H1 (cell line): ENCODE measurements at regions not wholly inside any gene's neighbourhood (a gene's known extent, or its start where the extent isn't known, plus 50 kb on each side); places are given as distances from the start of the nearest gene placed in this dataset.
"Not testable (repeated sequence)": the region's sequence is repeated elsewhere in the genome, so short reads cannot be mapped to it uniquely, and the experiment has no call there.

Source experiments
- CTCF ChIA-PET: fragments of 300-600 bp; sonication (Branson Sonifier 250); formaldehyde crosslinking; loops from one replicate; lab custom pipeline; 2021; ENCODE audit not compliant: partially characterized antibody; lab: Charles Lee
- POLR2A ChIA-PET: fragments of 300-600 bp; sonication (Branson Sonifier 250); formaldehyde crosslinking; loops from one replicate; lab custom pipeline; 2021; ENCODE audit warnings: inconsistent platforms; ENCODE audit not compliant: partially characterized antibody; lab: Charles Lee
- DNase-seq, 2 experiments: peaks; one replicate each; pipeline versions ENCODE4 v3.0.0 to v3.0.0-alpha.2; 2010 to 2022; ENCODE audit warnings: low spot score in 2 of 2, low read depth in 1 of 2, mixed read lengths in 1 of 2
- FAIRE-seq: peaks from 2 replicates; lab custom pipeline; 2011; peaks lifted over from hg19 to GRCh38; lab: Jason Lieb, UNC
- H2AFZ ChIP-seq: 2 replicates; pipeline ENCODE4 v1.8.1; 2012; ENCODE audit warnings: low read length, inconsistent platforms
- H2AK5ac ChIP-seq: 2 replicates; pipeline ENCODE4 v1.6.1; 2013; ENCODE audit warnings: low read depth, low read length
- H2BK120ac ChIP-seq: replicated peaks from 2 replicates; pipeline ENCODE3; 2013; ENCODE audit warnings: low read depth, low read length, inconsistent platforms
- H2BK12ac ChIP-seq: 2 replicates; pipeline ENCODE4 v1.6.1; 2013; ENCODE audit warnings: low read depth, low read length
- H2BK15ac ChIP-seq: 2 replicates; pipeline ENCODE4 v1.6.1; 2013; ENCODE audit warnings: low read length
- H2BK20ac ChIP-seq: 2 replicates; pipeline ENCODE4 v1.6.1; 2013; ENCODE audit warnings: low read length
- H2BK5ac ChIP-seq: 2 replicates; pipeline ENCODE4 v1.6.1; 2013; ENCODE audit warnings: low read depth, low read length
- H3K14ac ChIP-seq: 2 replicates; pipeline ENCODE4 v1.6.1; 2013; ENCODE audit warnings: inconsistent platforms; ENCODE audit not compliant: insufficient read length
- H3K18ac ChIP-seq: 2 replicates; pipeline ENCODE4 v1.6.1; 2013; ENCODE audit warnings: low read length; ENCODE audit errors: extremely low read depth
- H3K23ac ChIP-seq: 2 replicates; pipeline ENCODE4 v1.6.1; 2013; ENCODE audit warnings: inconsistent platforms; ENCODE audit not compliant: insufficient read length
- H3K23me2 ChIP-seq: 2 replicates; pipeline ENCODE4 v1.6.1; 2013; ENCODE audit warnings: low read depth, low read length
- H3K27ac ChIP-seq: 2 replicates; pipeline ENCODE4 v1.6.1; 2011; ENCODE audit warnings: low read depth, low read length, inconsistent platforms
- H3K27me3 ChIP-seq, 4 experiments: replicated peaks in 1 of 4; 1 replicate in 1 of 4; 2 replicates in 3 of 4; pipeline versions ENCODE4 v1.6.1 to v1.8.1; 2011 to 2013; ENCODE audit warnings: low read length in 3 of 4, mild to moderate bottlenecking in 3 of 4, inconsistent platforms in 2 of 4, mixed read lengths in 2 of 4, moderate library complexity in 1 of 4; ENCODE audit not compliant: control insufficient read depth in 3 of 4, insufficient read depth in 3 of 4; ENCODE audit errors: extremely low read depth in 1 of 4
- H3K36me3 ChIP-seq, 4 experiments: 2 replicates each; pipeline versions ENCODE4 v1.6.1 to v1.8.1; 2011 to 2013; ENCODE audit warnings: mild to moderate bottlenecking in 4 of 4, low read length in 3 of 4, moderate library complexity in 2 of 4, control low read depth in 1 of 4, inconsistent platforms in 1 of 4; ENCODE audit not compliant: insufficient read depth in 4 of 4, control insufficient read depth in 2 of 4
- H3K4ac ChIP-seq: replicated peaks from 2 replicates; pipeline ENCODE3; 2013; ENCODE audit warnings: low read length, low read depth, mixed read lengths, inconsistent platforms; ENCODE audit not compliant: insufficient read length
- H3K4me1 ChIP-seq, 4 experiments: replicated peaks in 1 of 4; 1 replicate in 1 of 4; 2 replicates in 3 of 4; pipeline versions ENCODE4 v1.6.1 to v1.8.1; 2011 to 2013; ENCODE audit warnings: low read length in 3 of 4, inconsistent platforms in 2 of 4, mixed read lengths in 1 of 4; ENCODE audit not compliant: insufficient read depth in 4 of 4, control insufficient read depth in 3 of 4
- H3K4me2 ChIP-seq, 2 experiments: 2 replicates each; pipeline versions ENCODE4 v1.6.1 to v1.8.1; 2011 to 2013; ENCODE audit warnings: low read depth in 2 of 2, low read length in 2 of 2, control low read depth in 1 of 2, inconsistent platforms in 1 of 2, mild to moderate bottlenecking in 1 of 2; ENCODE audit not compliant: insufficient read depth in 1 of 2
- H3K4me3 ChIP-seq, 4 experiments: fragments of 200-600, 300-600 bp in 1 of 4; sonication (generic), shearing (Covaris generic), sonication (Bioruptor Twin) in 1 of 4; 2 replicates each; pipeline versions ENCODE4 v1.5.1 to v1.8.1; 2011 to 2016; ENCODE audit warnings: low read length in 4 of 4, low read depth in 3 of 4, control low read depth in 2 of 4, inconsistent platforms in 2 of 4, mild to moderate bottlenecking in 2 of 4, mixed read lengths in 1 of 4, moderate library complexity in 1 of 4; ENCODE audit not compliant: insufficient read depth in 2 of 4; ENCODE audit errors: extremely low read depth in 1 of 4
- H3K56ac ChIP-seq: replicated peaks from 2 replicates; pipeline ENCODE3; 2013; ENCODE audit warnings: low read depth, mild to moderate bottlenecking, mixed read lengths, low read length, inconsistent platforms; ENCODE audit not compliant: insufficient read length
- H3K79me1 ChIP-seq: 2 replicates; pipeline ENCODE4 v1.6.1; 2013; ENCODE audit warnings: low read depth, low read length, control low read depth
- H3K79me2 ChIP-seq, 2 experiments: 2 replicates each; pipeline versions ENCODE4 v1.6.1 to v1.8.1; 2012 to 2013; ENCODE audit warnings: low read length in 2 of 2, mild to moderate bottlenecking in 2 of 2, inconsistent platforms in 1 of 2; ENCODE audit not compliant: insufficient read depth in 2 of 2, control insufficient read depth in 1 of 2
- H3K9ac ChIP-seq, 4 experiments: replicated peaks in 1 of 4; 1 replicate in 1 of 4; 2 replicates in 3 of 4; pipeline versions ENCODE4 v1.6.1 to v1.8.1; 2011 to 2013; ENCODE audit warnings: low read depth in 3 of 4, low read length in 3 of 4, control low read depth in 2 of 4, mild to moderate bottlenecking in 2 of 4, moderate library complexity in 2 of 4, inconsistent platforms in 1 of 4; ENCODE audit errors: extremely low read depth in 1 of 4
- H3K9me3 ChIP-seq, 2 experiments: 2 replicates each; pipeline versions ENCODE4 v1.6.1 to v1.8.1; 2012 to 2013; ENCODE audit warnings: mild to moderate bottlenecking in 2 of 2, moderate library complexity in 2 of 2, control low read depth in 1 of 2, inconsistent platforms in 1 of 2, low read depth in 1 of 2, low read length in 1 of 2, mixed read lengths in 1 of 2; ENCODE audit not compliant: insufficient read depth in 2 of 2
- H4K20me1 ChIP-seq, 2 experiments: replicated peaks in 1 of 2; 2 replicates each; pipeline versions ENCODE3 to v1.8.1; 2011 to 2013; ENCODE audit warnings: inconsistent platforms in 2 of 2, low read length in 2 of 2, mild to moderate bottlenecking in 1 of 2; ENCODE audit not compliant: insufficient read depth in 2 of 2, control insufficient read depth in 1 of 2
- H4K5ac ChIP-seq: 2 replicates; pipeline ENCODE4 v1.6.1; 2013; ENCODE audit warnings: low read length, low read depth, mixed read lengths, inconsistent platforms; ENCODE audit not compliant: insufficient read length
- H4K8ac ChIP-seq: 2 replicates; pipeline ENCODE4 v1.8.0; 2013; ENCODE audit warnings: mild to moderate bottlenecking, moderate library complexity, low read length, inconsistent platforms; ENCODE audit not compliant: insufficient read depth; ENCODE audit errors: extremely low read depth
- H4K91ac ChIP-seq: replicated peaks from 2 replicates; pipeline ENCODE3; 2013; ENCODE audit warnings: low read length, mixed read lengths, inconsistent platforms; ENCODE audit not compliant: insufficient read length
- WGBS, 2 experiments: shearing (Covaris generic) in 1 of 2; methylation state at CpG; one replicate each; pipeline versions ENCODE4 v1.1.6 to v1.1.7; 2013 to 2015; ENCODE audit warnings: low lambda C conversion rate in 2 of 2, mixed read lengths in 2 of 2, inconsistent platforms in 1 of 2, low coverage in 1 of 2, missing lambda C conversion rate in 1 of 2; ENCODE audit not compliant: insufficient replicate concordance in 2 of 2, insufficient coverage in 1 of 2, insufficient read length in 1 of 2; ENCODE audit errors: extremely low coverage in 1 of 2, missing lambda C conversion rate in 1 of 2; 5-methylcytosine and 5-hydroxymethylcytosine counted together

DNA sequence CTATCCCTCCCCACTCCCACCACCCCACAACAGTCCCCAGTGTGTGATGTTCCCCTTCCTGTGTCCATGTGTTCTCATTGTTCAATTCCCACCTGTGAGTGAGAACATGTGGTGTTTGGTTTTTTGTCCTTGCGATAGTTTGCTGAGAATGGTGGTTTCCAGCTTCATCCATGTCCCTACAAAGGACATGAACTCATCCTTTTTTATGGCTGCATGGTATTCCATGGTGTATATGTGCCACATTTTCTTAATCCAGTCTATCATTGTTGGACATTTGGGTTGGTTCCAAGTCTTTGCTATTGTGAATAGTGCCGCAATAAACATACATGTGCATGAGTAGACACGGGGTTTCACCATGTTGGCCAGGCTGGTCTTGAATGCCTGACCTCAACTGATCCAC lies 109.8 kb downstream of the USP22 start:
- H4K20me1 ChIP-seq, DNase-seq, H3K4me3 ChIP-seq, H3K56ac ChIP-seq, FAIRE-seq, H3K4me2 ChIP-seq, H3K23ac ChIP-seq, H3K23me2 ChIP-seq, H4K8ac ChIP-seq, POLR2A ChIA-PET, H3K27me3 ChIP-seq, H3K4me1 ChIP-seq, H2BK5ac ChIP-seq, H2BK15ac ChIP-seq, H3K36me3 ChIP-seq, H2AK5ac ChIP-seq, H3K27ac ChIP-seq, H2BK120ac ChIP-seq, H3K14ac ChIP-seq, H3K79me2 ChIP-seq, H3K9ac ChIP-seq, H4K5ac ChIP-seq, H4K91ac ChIP-seq, H2AFZ ChIP-seq, H2BK12ac ChIP-seq, H3K9me3 ChIP-seq, H3K18ac ChIP-seq, H3K4ac ChIP-seq, H2BK20ac ChIP-seq, H3K79me1 ChIP-seq: not testable (repeated sequence)
- CTCF ChIA-PET, result interaction anchor here (1.5 kb wide), 1 partner anchor 11 kb away, joined by 6 read pairs; no protein-coding TSS in a partner anchor
- WGBS, 2 experiments, result 80% methylated on average over 3 of the region's 3 CpGs; no CpG with 5 or more reads in 1 of the 2 experiments
